GM13977 (cell line): ENCODE measurements at regions not wholly inside any gene's neighbourhood (a gene's known extent, or its start where the extent isn't known, plus 50 kb on each side); places are given as distances from the start of the nearest gene placed in this dataset.

ENCODE experiments used
- DNase-seq: peaks from one replicate; pipeline ENCODE4 v3.0.0; 2012; ENCODE audit warnings: low spot score
- CTCF ChIP-seq: IDR thresholded peaks from 2 replicates; pipeline ENCODE4 v1.5.1; 2012; ENCODE audit warnings: mild to moderate bottlenecking, control low read depth; ENCODE audit not compliant: insufficient read depth; ENCODE audit errors: extremely low read depth, missing control alignments
- in situ Hi-C: fragments of 300-500 bp; cut with MboI; formaldehyde crosslinking; loops from one replicate; pipeline ENCODE4 v1.12.0; 2022; ENCODE audit warnings: low sequenced_read_pairs, low pct_unique_long_range_greater_than_20kb, mixed read lengths, inconsistent platforms; ENCODE audit not compliant: unreplicated experiment

DNA sequence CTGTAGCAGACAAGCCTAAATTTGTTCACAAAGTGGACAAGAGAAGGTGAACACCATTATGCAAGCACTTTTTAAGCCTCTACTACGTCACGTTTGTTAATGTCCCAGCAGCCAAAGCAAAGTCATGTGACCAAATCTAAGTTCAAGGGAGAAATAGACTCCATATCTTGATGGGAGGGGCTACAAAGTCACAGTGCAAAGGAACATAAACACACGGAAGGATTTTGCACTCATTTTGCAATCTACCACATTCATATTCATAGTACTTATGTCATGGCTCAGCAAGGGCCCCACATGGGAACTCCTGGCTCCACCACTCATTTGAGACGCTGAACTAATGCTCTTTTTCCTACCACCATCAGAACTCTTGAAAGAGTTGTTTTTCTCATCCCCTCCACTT lies 139.0 kb upstream of the JADE1 start:
- no peak for TF ChIP-seq CTCF
- in situ Hi-C loops: no loop called here
- DNase-seq: no peak

- in situ Hi-C loops: no loop called here
- no peak for DNase-seq
- no peak for TF ChIP-seq CTCF
Measured at GRCh38 chr4:128668566-128668965, 140.9 kb upstream of the JADE1 start.

GRCh38 chr4:128665514-128665913 lies 144.0 kb upstream of the JADE1 start:
- no peak for TF ChIP-seq CTCF
- DNase-seq: no peak
- in situ Hi-C loops: no loop called here

GRCh38 chr4:128663325-128663724 lies 146.2 kb upstream of the JADE1 start:
- TF ChIP-seq CTCF: no peak
- in situ Hi-C loops: no loop called here
- DNase-seq: peak; percentile 24

GRCh38 chr4:128661479-128661878 lies 148.0 kb upstream of the JADE1 start:
- no peak for TF ChIP-seq CTCF
- in situ Hi-C loops: no loop called here
- no peak for DNase-seq

GRCh38 chr4:128660361-128661215 lies 148.9 kb upstream of the JADE1 start:
- no peak for TF ChIP-seq CTCF
- no peak for DNase-seq
- in situ Hi-C loops: no loop called here
